Lung microvascular endothelial cell (primary cell): ENCODE measurements at regions not wholly inside any gene's neighbourhood (a gene's known extent, or its start where the extent isn't known, plus 50 kb on each side); places are given as distances from the start of the nearest gene placed in this dataset.
"Not testable (repeated sequence)": the region's sequence is repeated elsewhere in the genome, so short reads cannot be mapped to it uniquely, and the experiment has no call there.

Source experiments
- DNase-seq, 2 donors: peaks; one replicate each; pipeline versions ENCODE4 v3.0.0 to v3.0.0-alpha.2; 2010; ENCODE audit warnings: low read depth in 2 of 2

GRCh38 chrX:109875831-109876230 lies 127.1 kb upstream of the TMEM164 start:
- DNase-seq, result no peak

- DNase-seq, result no peak
Observed at GRCh38 chrX:109878236-109878635, 124.7 kb upstream of the TMEM164 start.

DNA sequence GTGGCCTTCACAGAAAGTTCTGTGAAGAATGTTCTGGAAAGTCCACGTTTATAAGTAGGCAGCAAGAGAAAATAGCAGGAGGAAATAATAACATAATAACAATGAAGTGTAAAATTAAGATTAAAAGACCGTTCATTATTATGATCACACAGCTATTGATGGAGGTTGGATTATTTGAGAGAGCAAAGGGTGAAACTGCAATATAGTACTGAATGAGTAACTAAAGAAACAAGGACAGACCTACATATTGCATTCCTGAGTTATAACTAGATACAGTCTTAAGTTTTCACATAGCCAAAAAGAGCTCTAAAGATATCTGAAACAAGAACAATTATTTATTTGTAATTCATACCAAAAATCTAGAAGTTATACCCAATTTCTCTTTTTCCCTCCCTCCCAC lies 122.9 kb upstream of the TMEM164 start:
- no peak for DNase-seq

- no peak for DNase-seq
Observed at GRCh38 chrX:109880629-109881028, 122.3 kb upstream of the TMEM164 start.

DNA sequence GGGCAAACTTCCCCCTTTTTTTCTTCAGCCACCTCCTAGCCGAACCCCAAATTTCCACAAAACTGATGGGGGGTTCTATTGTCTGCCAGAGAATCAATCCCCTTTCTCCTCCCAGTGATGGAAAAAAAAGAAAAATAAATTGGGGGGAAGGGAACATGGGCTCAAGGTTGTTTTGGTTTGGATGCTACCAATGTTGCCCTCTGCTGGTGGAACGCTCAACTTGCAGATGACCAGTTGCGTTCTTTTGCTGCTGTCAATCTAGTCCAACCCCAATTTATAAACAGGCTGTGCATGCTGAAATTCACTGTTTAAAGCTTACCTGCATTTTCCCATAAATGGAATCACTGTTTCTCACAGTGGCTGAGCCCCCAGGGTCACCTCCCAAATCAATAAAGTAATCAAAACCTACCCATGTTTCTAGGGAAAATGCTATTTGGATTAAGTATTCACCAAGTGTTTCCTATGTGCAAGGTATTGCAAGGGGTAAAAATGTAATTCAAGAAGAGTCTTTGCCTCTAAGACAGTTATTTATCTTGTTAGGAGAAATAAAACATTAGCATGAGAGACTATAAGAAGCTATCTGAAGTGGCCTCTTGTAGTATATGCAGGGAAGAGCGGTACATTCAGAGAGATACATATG lies 116.7 kb upstream of the TMEM164 start:
- peak; percentile 64 to 74 for DNase-seq

- peak; percentile 9 to 19 for DNase-seq
Observed at GRCh38 chrX:109889289-109890006, 113.5 kb upstream of the TMEM164 start.

DNA sequence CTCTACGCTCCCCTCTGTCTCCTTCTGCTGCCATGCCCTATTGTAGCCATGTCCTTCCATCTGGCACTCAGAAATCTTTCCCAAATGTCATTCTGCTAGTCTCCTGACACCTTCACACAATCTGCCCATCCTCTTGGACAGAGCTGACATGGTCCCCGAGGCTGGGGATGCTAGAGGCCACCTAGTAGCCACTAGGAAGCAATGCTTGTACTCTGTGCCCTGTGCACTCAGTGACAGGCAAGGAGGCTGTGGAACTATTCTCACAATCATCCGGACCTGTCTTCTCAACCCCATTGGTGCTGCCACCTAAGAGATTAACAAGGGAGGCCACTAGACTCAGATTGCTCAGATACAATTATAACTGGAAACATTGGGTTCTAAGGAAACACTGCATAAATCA lies 112.6 kb upstream of the TMEM164 start:
- no peak for DNase-seq

DNA sequence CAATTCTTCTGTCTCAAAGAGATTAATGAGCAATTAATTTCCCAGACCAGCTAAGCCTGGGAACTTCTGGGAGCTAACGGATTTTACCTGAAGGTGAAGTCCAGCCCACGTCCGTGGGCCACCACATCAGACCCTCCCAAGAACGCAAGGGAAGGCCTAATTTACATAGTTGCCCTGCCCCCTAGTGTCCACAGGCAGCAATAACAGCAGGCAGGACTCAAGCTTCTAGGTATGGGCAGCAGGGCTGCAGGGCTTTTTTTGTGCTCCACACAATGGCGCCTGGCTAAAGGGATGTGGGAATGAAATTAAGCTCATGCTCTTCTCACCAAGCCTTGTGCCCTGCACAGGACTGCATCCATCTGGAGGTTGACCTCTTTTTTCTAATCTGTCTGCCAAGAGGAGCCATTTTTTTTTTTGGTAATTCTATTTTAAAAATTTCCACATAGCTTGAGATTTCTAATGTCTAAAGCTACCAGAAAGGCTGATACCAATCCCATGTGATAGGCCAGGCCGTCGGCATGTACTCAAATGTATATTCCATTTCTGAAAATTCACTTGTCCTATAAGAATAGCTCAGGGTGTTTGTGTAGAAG lies 111.9 kb upstream of the TMEM164 start:
- DNase-seq, result peak; percentile 67 to 76

GRCh38 chrX:109896024-109896423 lies 106.9 kb upstream of the TMEM164 start:
- not testable (repeated sequence) for DNase-seq

GRCh38 chrX:109902665-109903064 lies 100.2 kb upstream of the TMEM164 start:
- peak in 1 of 2 donors; percentile 14 for DNase-seq

DNA sequence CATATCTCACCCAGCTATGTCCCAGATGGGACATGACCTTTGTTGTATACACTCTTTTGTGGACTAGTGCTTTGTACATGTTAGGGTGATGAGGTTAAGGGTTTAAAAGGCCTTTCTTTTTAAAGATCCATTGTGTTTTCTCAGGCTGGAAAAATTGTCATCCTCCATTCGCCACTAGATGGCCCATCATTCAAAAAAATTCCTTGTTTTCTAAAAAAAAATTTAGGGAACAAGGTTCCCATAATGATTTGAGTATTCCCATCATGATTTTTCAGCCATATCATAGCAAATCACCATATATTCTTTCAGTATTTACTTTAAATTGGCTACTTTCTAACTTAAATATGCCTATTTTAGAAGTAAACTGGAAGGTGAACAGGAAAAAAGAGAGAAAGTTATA lies 91.9 kb upstream of the TMEM164 start:
- peak; percentile 14 for DNase-seq

DNA sequence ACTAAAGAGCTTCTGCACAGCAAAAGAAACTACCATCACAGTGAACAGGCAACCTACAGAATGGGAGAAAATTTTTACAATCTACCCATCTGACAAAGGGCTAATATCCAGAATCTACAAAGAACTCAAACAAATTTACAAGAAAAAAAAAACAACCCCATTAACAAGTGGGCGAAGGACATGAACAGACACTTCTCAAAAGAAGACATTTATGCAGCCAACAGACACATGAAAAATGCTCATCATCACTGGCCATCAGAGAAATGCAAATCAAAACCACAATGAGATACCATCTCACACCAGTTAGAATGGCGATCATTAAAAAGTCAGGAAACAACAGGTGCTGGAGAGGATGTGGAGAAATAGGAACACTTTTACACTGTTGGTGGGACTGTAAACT lies 89.9 kb upstream of the TMEM164 start:
- DNase-seq, result not testable (repeated sequence)

DNA sequence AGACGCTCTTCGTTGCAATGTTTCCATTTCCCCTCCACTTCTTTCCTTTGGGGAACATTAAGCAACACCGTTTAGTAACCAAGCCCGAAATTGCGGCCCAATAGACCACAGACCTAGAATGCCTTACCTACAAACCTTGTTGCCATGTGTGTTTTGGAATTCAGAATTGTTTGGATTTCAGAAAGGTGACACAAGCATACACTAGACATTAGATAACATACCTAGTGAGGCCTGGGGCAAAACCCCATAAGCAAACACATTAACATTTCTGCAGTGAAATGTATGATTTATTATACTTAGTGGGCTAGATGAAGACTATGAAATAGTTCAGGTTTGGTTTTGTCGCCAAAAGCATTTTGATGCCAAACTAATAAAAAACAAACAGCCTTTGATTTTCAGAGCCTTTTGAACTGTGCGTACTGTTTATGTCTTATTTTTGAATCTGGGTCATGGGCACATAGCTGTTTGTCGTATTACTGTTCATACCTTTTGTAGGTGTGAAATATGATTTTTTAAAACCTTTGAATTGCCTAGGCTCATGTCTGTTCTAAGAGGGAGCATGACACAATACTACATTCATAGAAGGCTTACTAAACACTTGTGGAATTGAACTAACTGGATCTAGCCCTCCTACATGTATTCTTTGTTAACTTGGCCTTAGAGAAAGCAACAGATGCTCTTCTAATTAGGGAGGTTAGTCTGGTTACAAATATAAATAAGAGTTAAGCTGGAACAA lies 88.6 kb upstream of the TMEM164 start:
- no peak for DNase-seq

- DNase-seq, result peak; percentile 25 to 45
Observed at GRCh38 chrX:109918753-109919152, 84.2 kb upstream of the TMEM164 start.

DNA sequence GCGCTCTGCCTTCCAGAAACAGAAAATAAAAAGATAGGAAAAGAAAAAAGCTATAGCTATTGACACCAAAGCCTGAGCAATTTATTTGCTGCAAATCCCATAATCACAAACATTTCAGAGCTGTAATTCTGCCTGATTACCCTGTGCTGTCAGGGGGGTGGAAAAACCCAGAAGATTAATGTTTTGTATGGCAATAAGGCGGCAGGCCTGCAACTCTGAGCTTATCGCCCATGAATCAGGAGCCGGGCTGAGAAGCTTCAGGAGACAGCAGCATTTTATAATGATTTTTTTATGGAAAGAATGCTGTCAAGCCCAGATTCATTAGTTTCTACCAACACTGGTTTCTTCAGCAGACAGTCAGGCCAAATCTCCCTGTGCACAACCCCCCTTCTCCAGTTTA lies 82.6 kb upstream of the TMEM164 start:
- DNase-seq, result peak in 1 of 2 donors; percentile 2

- no peak for DNase-seq
Observed at GRCh38 chrX:109920868-109921267, 82.0 kb upstream of the TMEM164 start.

DNA sequence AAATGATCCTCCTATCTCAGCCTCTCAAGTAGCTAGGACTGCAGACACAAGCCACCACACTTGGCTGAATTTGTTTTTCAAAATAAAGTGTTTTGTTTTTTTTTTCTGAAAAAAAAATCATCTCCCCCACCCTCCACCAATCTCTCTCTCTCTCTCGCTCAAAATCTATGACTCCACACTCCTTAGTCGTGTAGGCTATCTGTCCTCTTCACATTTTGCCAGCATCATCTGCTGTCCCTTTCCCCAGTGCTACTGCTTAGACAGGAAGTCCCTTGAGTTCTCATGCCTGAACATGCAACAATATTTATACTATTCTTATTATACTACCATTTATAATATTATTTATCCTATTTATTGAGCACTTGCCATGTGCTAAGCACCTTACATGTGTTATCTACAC lies 80.7 kb upstream of the TMEM164 start:
- no peak for DNase-seq

DNA sequence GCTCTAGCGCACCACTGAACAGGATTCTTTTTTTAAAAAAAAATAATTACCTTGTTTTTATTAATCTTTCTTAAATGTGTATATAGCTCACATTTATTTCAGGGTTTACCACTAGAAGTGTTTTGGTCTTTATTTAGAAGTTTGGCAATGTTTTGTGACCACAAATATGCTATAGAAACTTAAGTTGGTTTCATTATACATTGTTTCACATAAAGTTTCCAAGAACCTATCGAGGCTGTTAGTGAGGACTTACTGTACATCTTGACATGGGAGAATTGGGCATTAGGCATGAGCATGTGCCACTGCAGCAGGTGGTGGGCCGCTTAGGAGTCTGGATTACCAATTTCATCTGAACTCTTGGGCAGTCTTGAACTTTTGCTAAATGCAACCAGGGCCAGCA lies 77.9 kb upstream of the TMEM164 start:
- DNase-seq, result not testable (repeated sequence)

DNA sequence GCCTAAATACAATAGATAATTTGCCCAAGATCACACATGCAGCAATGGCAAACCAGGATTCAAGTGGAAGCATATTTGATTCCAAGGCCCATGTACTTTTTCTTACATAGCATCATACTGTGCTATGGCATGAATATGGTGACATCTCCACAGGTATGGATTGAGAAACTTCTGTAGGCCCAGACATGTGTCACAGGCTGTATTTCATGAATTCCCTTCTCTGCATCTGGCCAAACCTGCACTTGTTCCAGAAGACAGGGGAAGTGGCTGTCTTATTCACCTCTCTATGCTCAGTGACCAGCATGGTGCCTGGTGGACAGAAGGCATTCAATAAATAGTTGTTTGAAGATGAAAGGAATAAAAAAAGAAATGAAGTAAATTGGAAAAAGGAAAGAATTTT lies 77.3 kb upstream of the TMEM164 start:
- no peak for DNase-seq

DNA sequence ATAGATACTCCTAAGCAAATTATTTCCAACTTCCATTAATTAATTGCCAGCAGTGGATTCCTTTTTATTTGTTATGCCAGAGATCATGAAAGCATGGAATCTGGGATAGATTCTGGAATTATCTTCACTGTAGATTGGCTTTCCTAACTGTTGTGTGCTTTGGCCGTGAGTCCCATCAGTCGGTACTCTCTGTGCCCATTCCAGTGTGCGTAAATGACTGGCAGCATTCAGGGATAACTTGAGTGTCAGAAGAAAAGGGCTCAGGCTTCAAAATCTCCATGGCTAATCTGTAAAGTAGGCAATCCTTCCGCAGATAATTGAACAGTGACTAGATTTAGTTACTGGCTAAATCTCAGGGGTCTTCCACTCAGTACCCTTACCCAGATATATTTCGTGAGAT lies 76.8 kb upstream of the TMEM164 start:
- no peak for DNase-seq

DNA sequence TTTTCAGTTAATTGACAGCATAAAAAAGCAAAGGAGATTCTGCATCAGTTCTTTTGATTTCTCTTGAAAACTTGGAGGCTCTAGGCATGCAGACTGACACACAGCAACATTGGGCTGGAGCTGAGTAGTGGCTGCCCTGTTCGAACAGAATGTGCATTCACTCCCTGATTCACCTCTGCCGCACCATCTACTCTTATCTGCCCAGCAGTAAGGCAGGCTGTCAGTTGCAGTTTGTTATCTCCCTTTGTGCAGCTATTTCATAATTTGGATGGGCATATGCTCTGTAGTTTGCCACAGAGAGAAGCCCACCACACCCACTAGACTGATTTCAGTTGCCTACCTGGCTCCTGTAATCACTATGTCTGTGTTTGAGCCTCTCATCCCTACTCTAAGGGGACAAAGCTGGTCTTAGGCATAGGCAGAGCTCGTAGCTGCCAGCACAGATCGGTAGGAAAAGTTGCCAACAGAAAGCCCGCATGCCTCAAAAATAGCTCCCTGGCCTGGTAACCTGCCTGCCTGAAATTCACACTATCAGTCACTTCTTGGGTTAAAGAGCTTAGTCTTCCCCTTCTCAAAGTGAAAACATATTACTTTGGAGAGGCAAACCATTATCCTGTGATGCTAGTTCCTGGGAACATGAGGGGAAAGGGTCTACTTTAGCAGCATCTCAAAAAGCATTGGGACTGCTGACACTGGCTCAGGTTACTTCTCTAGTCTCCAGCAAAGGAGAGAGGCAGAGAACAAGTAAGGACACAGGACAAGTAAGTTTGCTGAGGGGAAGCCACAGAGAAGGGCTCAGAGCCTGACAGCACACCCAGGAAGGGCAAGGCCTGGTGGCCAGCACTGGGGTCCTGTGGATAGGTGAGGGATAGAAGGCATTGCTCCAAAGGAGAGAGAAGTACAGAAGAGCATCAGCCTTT lies 75.9 kb upstream of the TMEM164 start:
- no peak for DNase-seq
